ENCODE measurements at regions not wholly inside any gene's neighbourhood (a gene's known extent, or its start where the extent isn't known, plus 50 kb on each side); places are given as distances from the start of the nearest gene placed in this dataset.

DNA sequence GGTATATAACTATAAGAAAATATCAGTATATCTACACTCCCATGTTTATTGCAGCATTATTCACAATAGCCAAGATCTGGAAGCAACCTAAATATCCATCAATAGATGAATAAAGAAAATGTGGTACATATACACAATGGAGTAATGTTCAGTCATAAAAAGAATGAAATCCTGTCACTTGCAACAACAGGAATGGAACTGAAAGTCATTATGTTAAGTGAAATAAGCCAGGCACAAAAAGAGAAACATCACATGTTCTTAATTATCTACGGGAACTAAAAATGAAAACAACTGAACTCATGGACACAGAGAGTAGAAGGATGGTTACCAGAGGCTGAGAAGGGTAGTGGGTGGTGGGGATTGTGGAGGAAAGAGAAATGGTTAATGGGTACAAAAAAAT is 665.2 kb downstream of the TBC1D4 start:
- TF ChIP-seq, protein P1, sequence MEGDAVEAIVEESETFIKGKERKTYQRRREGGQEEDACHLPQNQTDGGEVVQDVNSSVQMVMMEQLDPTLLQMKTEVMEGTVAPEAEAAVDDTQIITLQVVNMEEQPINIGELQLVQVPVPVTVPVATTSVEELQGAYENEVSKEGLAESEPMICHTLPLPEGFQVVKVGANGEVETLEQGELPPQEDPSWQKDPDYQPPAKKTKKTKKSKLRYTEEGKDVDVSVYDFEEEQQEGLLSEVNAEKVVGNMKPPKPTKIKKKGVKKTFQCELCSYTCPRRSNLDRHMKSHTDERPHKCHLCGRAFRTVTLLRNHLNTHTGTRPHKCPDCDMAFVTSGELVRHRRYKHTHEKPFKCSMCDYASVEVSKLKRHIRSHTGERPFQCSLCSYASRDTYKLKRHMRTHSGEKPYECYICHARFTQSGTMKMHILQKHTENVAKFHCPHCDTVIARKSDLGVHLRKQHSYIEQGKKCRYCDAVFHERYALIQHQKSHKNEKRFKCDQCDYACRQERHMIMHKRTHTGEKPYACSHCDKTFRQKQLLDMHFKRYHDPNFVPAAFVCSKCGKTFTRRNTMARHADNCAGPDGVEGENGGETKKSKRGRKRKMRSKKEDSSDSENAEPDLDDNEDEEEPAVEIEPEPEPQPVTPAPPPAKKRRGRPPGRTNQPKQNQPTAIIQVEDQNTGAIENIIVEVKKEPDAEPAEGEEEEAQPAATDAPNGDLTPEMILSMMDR (IDR thresholded peaks at IDR 0.05), result no peak
- TF ChIP-seq POLR2A (IDR thresholded peaks at IDR 0.05), result no peak
